Brain microvascular endothelial cell (primary cell): ENCODE measurements at regions not wholly inside any gene's neighbourhood (a gene's known extent, or its start where the extent isn't known, plus 50 kb on each side); places are given as distances from the start of the nearest gene placed in this dataset.
A peak's percentile ranks its signal among the peaks of the same experiment; 100 is the strongest.

Experiments used
- DNase-seq: peaks from one replicate; pipeline ENCODE4 v3.0.0-alpha.2; 2020
- H3K27ac ChIP-seq: fragments of 250-450 bp; sonication (Bioruptor Pico); 2 replicates; pipeline ENCODE4 v1.5.1; 2020; ENCODE audit warnings: mild to moderate bottlenecking, moderate library complexity
- H3K27me3 ChIP-seq: fragments of 250-450 bp; sonication (Bioruptor Pico); replicated peaks from 2 replicates; pipeline ENCODE4 v1.5.1; 2020; ENCODE audit warnings: mild to moderate bottlenecking
- H3K36me3 ChIP-seq: fragments of 250-450 bp; sonication (Bioruptor Pico); replicated peaks from 2 replicates; pipeline ENCODE4 v1.5.1; 2020; ENCODE audit warnings: mild to moderate bottlenecking
- H3K4me3 ChIP-seq: 2 replicates; pipeline ENCODE4 v1.5.1; 2011; ENCODE audit warnings: low read depth, mild to moderate bottlenecking, control low read depth, low read length, moderate library complexity
- in situ Hi-C: cut with HindIII; loops from 2 replicates; pipeline ENCODE4 v1.10.0; 2017; ENCODE audit warnings: low sequenced_read_pairs, low pct_ligation_motif_present
- TF ChIP-seq, protein P1 (sequence below): IDR thresholded peaks from 2 replicates; pipeline ENCODE4 v1.5.1; 2011; ENCODE audit warnings: low read depth, mild to moderate bottlenecking, moderate library complexity, low read length, control low read depth, inconsistent platforms; ENCODE audit errors: missing control alignments

GRCh38 chr6:133034509-133035206 lies 206.5 kb upstream of the EYA4 start:
- in situ Hi-C loops = no loop called here
- no peak overlapping the region for H3K27ac ChIP-seq

GRCh38 chr6:133040094-133040802 lies 200.9 kb upstream of the EYA4 start:
- Histone ChIP-seq H3K4me3 (no peak overlapping the region), H3K36me3 (no peaks in the 10 kb centered on the region), H3K27ac (no peak overlapping the region), H3K27me3 (no peaks in the 10 kb centered on the region)
- TF ChIP-seq, protein P1, sequence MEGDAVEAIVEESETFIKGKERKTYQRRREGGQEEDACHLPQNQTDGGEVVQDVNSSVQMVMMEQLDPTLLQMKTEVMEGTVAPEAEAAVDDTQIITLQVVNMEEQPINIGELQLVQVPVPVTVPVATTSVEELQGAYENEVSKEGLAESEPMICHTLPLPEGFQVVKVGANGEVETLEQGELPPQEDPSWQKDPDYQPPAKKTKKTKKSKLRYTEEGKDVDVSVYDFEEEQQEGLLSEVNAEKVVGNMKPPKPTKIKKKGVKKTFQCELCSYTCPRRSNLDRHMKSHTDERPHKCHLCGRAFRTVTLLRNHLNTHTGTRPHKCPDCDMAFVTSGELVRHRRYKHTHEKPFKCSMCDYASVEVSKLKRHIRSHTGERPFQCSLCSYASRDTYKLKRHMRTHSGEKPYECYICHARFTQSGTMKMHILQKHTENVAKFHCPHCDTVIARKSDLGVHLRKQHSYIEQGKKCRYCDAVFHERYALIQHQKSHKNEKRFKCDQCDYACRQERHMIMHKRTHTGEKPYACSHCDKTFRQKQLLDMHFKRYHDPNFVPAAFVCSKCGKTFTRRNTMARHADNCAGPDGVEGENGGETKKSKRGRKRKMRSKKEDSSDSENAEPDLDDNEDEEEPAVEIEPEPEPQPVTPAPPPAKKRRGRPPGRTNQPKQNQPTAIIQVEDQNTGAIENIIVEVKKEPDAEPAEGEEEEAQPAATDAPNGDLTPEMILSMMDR = peak; percentile 74
- in situ Hi-C loops = no loop called here
- peak; percentile 38 for DNase-seq

More at GRCh38 chr6:133034509-133035206, 206.5 kb upstream of the EYA4 start:
- no peaks in the 10 kb centered on the region for H3K36me3 ChIP-seq
- H3K4me3 ChIP-seq = no peak overlapping the region
- H3K27me3 ChIP-seq = no peaks in the 10 kb centered on the region
- TF ChIP-seq, protein P1 = no peak
- DNase-seq = no peak

GRCh38 chr6:133040803-133041419 lies 200.2 kb upstream of the EYA4 start:
- no peak overlapping the region for H3K4me3 ChIP-seq
- H3K27ac ChIP-seq = no peak overlapping the region
- TF ChIP-seq, protein P1 = no peak
- no peaks in the 10 kb centered on the region for H3K36me3 ChIP-seq
- no peaks in the 10 kb centered on the region for H3K27me3 ChIP-seq
- in situ Hi-C loops = no loop called here
- DNase-seq = no peak

DNA sequence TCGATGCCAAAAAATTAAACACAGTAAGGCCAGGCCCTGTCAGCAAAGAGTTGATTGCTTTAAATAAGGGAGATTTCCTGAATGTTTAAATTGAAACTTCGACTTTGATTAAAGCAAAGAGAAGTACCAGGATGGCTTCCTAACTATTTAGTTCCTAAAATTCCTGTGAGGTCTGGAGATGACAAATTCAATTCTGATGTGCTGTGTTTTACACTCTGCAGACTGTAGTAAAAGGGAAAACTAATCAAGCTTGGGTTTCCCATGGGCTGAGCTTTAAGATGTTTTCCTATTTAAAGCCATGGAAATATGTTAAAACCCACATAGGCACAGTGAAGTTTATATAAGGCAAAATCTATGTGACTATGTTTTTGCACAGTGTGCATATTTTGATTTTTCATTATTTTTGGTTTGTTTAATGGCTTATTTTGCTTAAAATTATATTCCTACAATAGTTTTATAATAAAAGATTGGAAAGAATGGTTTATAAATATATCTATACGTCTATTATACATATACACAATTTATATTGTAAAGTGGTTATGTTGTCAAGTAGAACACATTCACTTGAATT lies 198.5 kb upstream of the EYA4 start:
- Histone ChIP-seq H3K36me3 (no peaks in the 10 kb centered on the region), H3K4me3 (no peak overlapping the region), H3K27me3 (no peaks in the 10 kb centered on the region), H3K27ac (no peak overlapping the region)
- DNase-seq = no peak
- TF ChIP-seq, protein P1 = no peak
- in situ Hi-C loops = no loop called here

DNA sequence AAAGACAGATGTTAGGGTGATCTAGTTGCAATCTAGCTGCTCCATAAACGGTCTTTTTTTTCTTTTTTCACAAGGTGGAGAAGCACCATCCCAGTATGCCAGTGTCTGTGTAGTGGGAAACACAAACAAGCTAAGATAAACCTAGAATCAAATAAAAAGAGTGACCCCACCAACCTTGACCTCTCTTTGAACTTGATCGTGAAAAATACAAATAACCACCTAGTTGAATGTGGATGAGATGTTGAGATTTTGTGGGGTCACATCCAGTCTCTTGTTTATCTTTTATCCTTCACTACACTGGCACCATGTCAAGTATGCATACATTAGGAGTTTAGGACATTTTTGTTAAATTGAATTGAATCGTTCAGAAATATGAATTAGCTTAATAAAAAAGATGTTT lies 194.6 kb upstream of the EYA4 start:
- in situ Hi-C loops = no loop called here
- H3K27ac ChIP-seq = no peak overlapping the region
- H3K36me3 ChIP-seq = no peaks in the 10 kb centered on the region
- no peak for DNase-seq
- no peak overlapping the region for H3K4me3 ChIP-seq
- TF ChIP-seq, protein P1 = no peak
- H3K27me3 ChIP-seq = no peaks in the 10 kb centered on the region
